K562 (cell line): ENCODE measurements at regions not wholly inside any gene's neighbourhood (a gene's known extent, or its start where the extent isn't known, plus 50 kb on each side); places are given as distances from the start of the nearest gene placed in this dataset.

Source experiments
- ATAC-seq: fragments of 200-7000 bp; cut with Tn5 transposase; 3 replicates; pipeline ENCODE4 v1.9.1; 2020; ENCODE audit warnings: moderate library complexity
- BruUV-seq: library from RNA; stranded (reverse); fragments of 400-500 nt; replicated peaks from 2 replicates; lab custom pipeline; 2021; lab: Mats Ljungman, UMichigan
- CTCF ChIA-PET: fragments of 300-600 bp; formaldehyde crosslinking; extraction: SDS; loops from one replicate; lab custom pipeline; 2021; ENCODE audit warnings: low intra/inter-chr PET ratio; lab: Yijun Ruan, JAX
- POLR2A ChIA-PET: fragments of 300-600, 350-650 bp; sonication (Branson Sonifier 250); formaldehyde crosslinking; extraction: SDS; loops from one replicate; lab custom pipeline; 2021; ENCODE audit warnings: antibody characterized with exemption, inconsistent platforms; lab: Yijun Ruan, JAX
- DNase-seq, 4 experiments: peaks; one replicate each; pipeline versions ENCODE4 v3.0.0 to v3.0.0-alpha.2; 2011 to 2018; ENCODE audit warnings: low spot score in 3 of 4, mixed read lengths in 3 of 4; ENCODE audit errors: extremely low read depth in 1 of 4
- FAIRE-seq: peaks from 2 replicates; lab custom pipeline; 2011; peaks lifted over from hg19 to GRCh38; lab: Jason Lieb, UNC
- H2AFZ ChIP-seq: 2 replicates; pipeline ENCODE4 v1.6.0; 2011; ENCODE audit warnings: low read depth, low read length, control low read depth, inconsistent platforms
- H3K27ac ChIP-seq: fragments of 200-600 bp; 3 replicates; pipeline ENCODE4 v1.8.0; 2011; ENCODE audit warnings: low read depth, mild to moderate bottlenecking, control low read depth, inconsistent platforms, low read length, moderate library complexity, mixed read lengths; ENCODE audit errors: extremely low read depth
- H3K27me3 ChIP-seq, 2 experiments: fragments of 300-600 bp in 1 of 2; 2 replicates in 1 of 2; 3 replicates in 1 of 2; pipeline versions ENCODE4 v1.6.0 to v1.8.0; 2011; ENCODE audit warnings: inconsistent platforms in 2 of 2, low read length in 2 of 2, mild to moderate bottlenecking in 1 of 2, mixed read lengths in 1 of 2, moderate library complexity in 1 of 2; ENCODE audit not compliant: control insufficient read depth in 2 of 2, insufficient read depth in 2 of 2
- H3K36me3 ChIP-seq: fragments of 300-600 bp; 3 replicates; pipeline ENCODE4 v1.8.0; 2011; ENCODE audit warnings: mild to moderate bottlenecking, low read length, inconsistent platforms; ENCODE audit not compliant: control insufficient read depth, insufficient read depth
- H3K4me1 ChIP-seq, 2 experiments: fragments of 200-600 bp in 1 of 2; replicated peaks in 1 of 2; 2 replicates in 1 of 2; 3 replicates in 1 of 2; pipeline versions ENCODE4 v1.5.1 to v1.8.0; 2011; ENCODE audit warnings: inconsistent platforms in 2 of 2, low read length in 2 of 2, mild to moderate bottlenecking in 1 of 2, mixed read lengths in 1 of 2, moderate library complexity in 1 of 2; ENCODE audit not compliant: control insufficient read depth in 2 of 2, insufficient read depth in 2 of 2
- H3K4me2 ChIP-seq: 2 replicates; pipeline ENCODE4 v1.6.1; 2011; ENCODE audit warnings: low read length, control low read depth, inconsistent platforms, mixed read lengths; ENCODE audit not compliant: insufficient read depth
- H3K4me3 ChIP-seq: fragments of 200-600 bp; sonication (generic), shearing (Covaris generic); 2 replicates; pipeline ENCODE4 v1.5.1; 2016; ENCODE audit warnings: control low read depth, inconsistent platforms
- H3K79me2 ChIP-seq: fragments of 200-600 bp; 3 replicates; pipeline ENCODE4 v1.8.0; 2011; ENCODE audit warnings: low read length, inconsistent platforms; ENCODE audit not compliant: control insufficient read depth, insufficient read depth
- H3K9ac ChIP-seq, 2 experiments: 2 replicates each; pipeline versions ENCODE4 v1.6.0 to v1.6.1; 2011; ENCODE audit warnings: low read depth in 2 of 2, low read length in 2 of 2, control low read depth in 1 of 2, inconsistent platforms in 1 of 2, mild to moderate bottlenecking in 1 of 2, mixed read lengths in 1 of 2; ENCODE audit not compliant: insufficient read depth in 1 of 2
- H3K9me1 ChIP-seq: one replicate; pipeline ENCODE4 v1.6.0; 2011; ENCODE audit warnings: inconsistent platforms, mild to moderate bottlenecking, low read length, moderate library complexity; ENCODE audit not compliant: control insufficient read depth, insufficient read depth
- H3K9me3 ChIP-seq: replicated peaks from 2 replicates; pipeline ENCODE4 v1.5.1; 2011; ENCODE audit warnings: low read depth, low read length, inconsistent platforms; ENCODE audit not compliant: control insufficient read depth, insufficient read depth
- H4K20me1 ChIP-seq: replicated peaks from 2 replicates; pipeline ENCODE4 v1.6.1; 2011; ENCODE audit warnings: low read length, inconsistent platforms, mixed read lengths; ENCODE audit not compliant: control insufficient read depth, insufficient read depth
- BCOR ChIP-seq: fragments of 450-650 bp; IDR thresholded peaks from 2 replicates; pipeline ENCODE4 v1.6.1; 2016
- CHD7 ChIP-seq: fragments of 200-600 bp; sonication (generic); IDR thresholded peaks from one replicate; pipeline ENCODE4 v1.6.1; 2012; ENCODE audit warnings: mild to moderate bottlenecking, low read depth, low read length, inconsistent platforms
- DDX20 ChIP-seq: fragments of 450-650 bp; IDR thresholded peaks from 2 replicates; pipeline ENCODE4 v1.6.1; 2016; ENCODE audit warnings: missing genetic modification characterization, low read depth, mild to moderate bottlenecking, missing compliant biosample characterization, moderate library complexity
- HMG20B ChIP-seq: fragments of 250-450 bp; sonication (Bioruptor Pico); IDR thresholded peaks from 2 replicates; pipeline ENCODE4 v1.5.0; 2021; ENCODE audit warnings: mild to moderate bottlenecking
- NCOA4 ChIP-seq: fragments of 450-650 bp; IDR thresholded peaks from 2 replicates; pipeline ENCODE4 v1.6.1; 2018; ENCODE audit warnings: mild to moderate bottlenecking; ENCODE audit not compliant: partially characterized antibody
- ZBTB11 ChIP-seq, 3 experiments: fragments of 200-800 bp in 1 of 3; fragments of 250-450 bp in 1 of 3; fragments of 450-650 bp in 1 of 3; sonication (Bioruptor Pico) in 1 of 3; sonication (Bioruptor generic) in 1 of 3; formaldehyde crosslinking in 1 of 3; IDR thresholded peaks; 2 replicates each; pipeline versions ENCODE4 v1.6.1 to v1.8.0; 2016 to 2022; ENCODE audit warnings: mild to moderate bottlenecking in 2 of 3, missing genetic modification characterization in 2 of 3, missing compliant biosample characterization in 1 of 3, moderate library complexity in 1 of 3
- ZNF217 ChIP-seq: sonication (generic); formaldehyde crosslinking; IDR thresholded peaks from 2 replicates; pipeline ENCODE4 v1.8.0; 2022; ENCODE audit warnings: mild to moderate bottlenecking, missing genetic modification reagents
- WGBS: fragments of 100-300 bp; shearing (Covaris generic); methylation state at CpG from one replicate; pipeline ENCODE4 v1.1.6; 2016; ENCODE audit warnings: low coverage, mixed read lengths; ENCODE audit not compliant: insufficient coverage; ENCODE audit errors: missing lambda C conversion rate; 5-methylcytosine and 5-hydroxymethylcytosine counted together
- in situ Hi-C: fragments of 300-500 bp; cut with MboI; formaldehyde crosslinking; loops from 4 replicates; pipeline ENCODE4 v1.15.0; 2018; ENCODE audit warnings: inconsistent platforms, mixed read lengths
- intact Hi-C: fragments of 100-400 bp; cut with micrococcal nuclease; formaldehyde crosslinking; loops from 2 replicates; pipeline ENCODE4 v1.14.2; 2022

GRCh38 chr20:53722515-53723036 is 128.9 kb upstream of the ZNF217 start:
- no peaks in the 10 kb centered on the region for H3K9me3 ChIP-seq
- DNase-seq (peak in 1 of 4 experiments; percentile 3), ATAC-seq (no peak), FAIRE-seq (no peak)
- H3K4me1 ChIP-seq = no peaks in the 10 kb centered on the region; a peak in 1 of 5 replicates
- no peak overlapping the region for H3K9ac ChIP-seq
- H3K4me3 ChIP-seq = no peak overlapping the region
- no peaks in the 10 kb centered on the region for H3K36me3 ChIP-seq
- H3K27me3 ChIP-seq = no peaks in the 10 kb centered on the region
- CTCF ChIA-PET = no interaction called here
- no peaks in the 10 kb centered on the region for H4K20me1 ChIP-seq
- POLR2A ChIA-PET = interaction anchor here (0.9 kb wide), 2 partner anchors 10 to 127 kb away, joined by 3 to 5 read pairs; no protein-coding TSS in a partner anchor
- H3K27ac ChIP-seq = no peak overlapping the region
- 76% methylated on average over 5 of the region's 5 CpGs for WGBS
- no peak overlapping the region for H2AFZ ChIP-seq
- in situ Hi-C loops (no loop called here), intact Hi-C loops (no loop called here)
- H3K79me2 ChIP-seq = no peaks in the 10 kb centered on the region
- no peak overlapping the region for H3K4me2 ChIP-seq
- no peaks in the 10 kb centered on the region for H3K9me1 ChIP-seq
- no TSS peak for BruUV-seq
- peak in 1 of 3 experiments; percentile 88; a peak in 1 of 6 replicates for TF ChIP-seq ZBTB11 (CRISPR knock-in tag; IDR thresholded peaks at IDR 0.05)
- no peak for TF ChIP-seq DDX20 (tag)
- TF ChIP-seq HMG20B (CRISPR knock-in tag) = no peak
- TF ChIP-seq ZNF217 (CRISPR knock-in tag) = no peak
- TF ChIP-seq CHD7 = no peak
- no peak for TF ChIP-seq NCOA4
- TF ChIP-seq BCOR = peak; percentile 10; the same call in 1 of the 2 replicates
